ENCODE measurements at regions not wholly inside any gene's neighbourhood (a gene's known extent, or its start where the extent isn't known, plus 50 kb on each side); places are given as distances from the start of the nearest gene placed in this dataset.
"Not testable (repeated sequence)": the region's sequence is repeated elsewhere in the genome, so short reads cannot be mapped to it uniquely, and the experiment has no call there.

GRCh38 chr7:17020250-17020649 is 138.5 kb upstream of the AGR3 start:
- DNase-seq = no peak

DNA sequence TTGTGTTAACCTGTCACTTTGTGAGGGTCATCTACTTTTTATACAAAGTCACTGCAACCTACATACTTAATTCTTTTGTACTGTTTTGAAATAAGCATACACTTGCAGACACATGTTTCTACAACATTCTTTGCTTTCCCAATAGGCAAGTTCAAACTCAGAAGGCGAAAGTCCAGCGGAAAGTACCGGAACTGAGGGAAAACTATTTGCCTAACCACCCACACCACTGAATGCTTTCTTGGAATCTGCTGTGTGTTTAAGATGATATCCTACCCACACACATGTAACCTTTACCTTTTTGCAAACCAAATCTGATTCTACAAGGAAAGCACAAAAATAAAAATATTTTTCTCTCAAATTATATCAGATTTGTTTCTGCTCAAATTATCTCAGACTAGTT is 139.4 kb upstream of the AGR3 start:
- DNase-seq = no peak

GRCh38 chr7:17022920-17023319 is 141.1 kb upstream of the AGR3 start:
- DNase-seq = no peak

DNA sequence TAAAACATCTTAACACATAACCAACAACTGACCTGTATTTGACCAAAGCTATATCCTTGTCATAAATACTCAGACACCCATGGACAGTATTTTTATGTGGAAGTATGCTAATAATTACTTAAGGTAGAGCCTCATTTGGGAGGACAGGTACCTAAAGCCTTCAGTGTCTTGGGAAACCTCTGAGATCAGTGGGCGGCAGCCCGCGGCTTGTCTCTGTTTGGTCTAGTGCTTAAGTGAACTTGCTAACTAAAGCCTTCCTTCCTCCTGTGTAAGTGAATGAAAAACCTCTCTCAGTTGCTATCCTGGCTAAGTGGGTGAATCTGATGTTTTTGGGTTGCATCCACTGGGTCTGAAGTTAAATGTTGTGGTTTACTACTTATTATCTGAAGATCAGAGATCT is 144.5 kb upstream of the AGR3 start:
- DNase-seq = no peak

DNA sequence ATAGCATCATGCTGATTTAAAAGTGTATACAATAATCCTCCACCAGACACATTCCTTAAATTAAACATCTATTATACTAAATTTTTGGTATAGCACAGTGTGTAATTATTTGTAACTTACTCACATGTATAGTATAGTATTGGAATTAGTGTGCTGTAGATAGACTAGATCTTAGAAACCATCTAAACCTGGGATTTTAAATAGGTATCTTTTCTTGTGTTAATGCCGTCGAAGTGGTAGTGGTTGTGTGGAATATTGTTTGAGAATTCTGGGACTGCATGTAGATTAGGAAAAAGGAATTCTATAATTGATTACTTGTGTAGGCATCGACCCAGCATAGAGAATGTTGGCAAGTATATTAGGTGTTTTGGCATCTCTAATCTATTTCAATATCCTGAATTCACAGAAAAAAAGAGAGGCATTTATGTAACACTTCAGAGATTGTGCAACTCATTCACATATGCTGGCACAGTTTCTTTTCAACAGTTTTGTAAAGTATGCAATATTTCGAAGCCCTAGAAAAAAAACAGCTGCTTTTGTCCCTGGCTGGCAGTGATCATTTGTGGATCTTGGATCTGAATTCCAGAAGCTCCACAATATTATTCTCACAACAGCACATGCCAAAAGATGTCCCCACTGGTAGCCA is 145.5 kb upstream of the AGR3 start:
- DNase-seq = no peak

- no peak for DNase-seq
These were observed 146.0 kb upstream of the AGR3 start for GRCh38 chr7:17027789-17028152.

- DNase-seq = no peak
These were observed 147.4 kb upstream of the AGR3 start for GRCh38 chr7:17029150-17029549.

DNA sequence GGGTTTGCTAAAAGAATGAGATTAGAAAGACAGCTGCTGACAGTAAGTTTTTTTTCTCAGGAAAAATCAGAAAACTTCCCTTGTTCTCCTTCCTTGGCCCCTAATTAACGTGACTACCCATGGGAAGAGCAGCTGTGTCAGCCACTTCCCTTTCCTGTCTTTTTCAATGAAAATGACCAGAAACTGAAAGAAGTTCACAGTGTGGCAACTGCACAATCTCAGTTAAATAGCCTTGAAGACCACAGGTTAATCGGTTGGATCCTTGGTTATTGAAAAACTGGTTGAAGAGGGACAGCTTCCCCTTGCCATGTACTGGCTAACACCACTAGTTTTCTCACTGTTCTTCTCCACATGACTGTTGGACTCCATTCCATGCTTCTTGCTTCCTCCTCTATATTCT is 148.8 kb upstream of the AGR3 start:
- DNase-seq = no peak

GRCh38 chr7:17031906-17032551 is 150.2 kb upstream of the AGR3 start:
- DNase-seq = no peak

DNA sequence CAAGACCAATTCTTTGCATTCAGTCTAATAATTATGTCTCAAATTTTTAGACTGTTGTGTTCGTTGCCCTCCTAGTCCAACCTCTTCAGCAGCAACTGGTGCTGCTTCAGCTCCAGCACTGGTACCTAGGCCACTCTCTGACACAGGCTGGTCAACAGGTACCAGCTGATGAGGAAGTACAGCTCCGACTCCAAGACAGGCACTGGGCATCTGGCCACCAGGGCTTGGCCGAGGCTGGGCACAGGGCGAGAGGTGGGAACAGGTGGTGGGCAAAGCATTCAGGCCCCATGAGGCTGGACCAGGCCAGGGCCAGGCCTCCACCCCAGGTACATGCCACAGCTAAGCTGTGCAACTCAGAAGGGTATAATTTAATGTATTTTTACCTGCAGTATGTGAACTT is 151.5 kb upstream of the AGR3 start:
- no peak for DNase-seq

DNA sequence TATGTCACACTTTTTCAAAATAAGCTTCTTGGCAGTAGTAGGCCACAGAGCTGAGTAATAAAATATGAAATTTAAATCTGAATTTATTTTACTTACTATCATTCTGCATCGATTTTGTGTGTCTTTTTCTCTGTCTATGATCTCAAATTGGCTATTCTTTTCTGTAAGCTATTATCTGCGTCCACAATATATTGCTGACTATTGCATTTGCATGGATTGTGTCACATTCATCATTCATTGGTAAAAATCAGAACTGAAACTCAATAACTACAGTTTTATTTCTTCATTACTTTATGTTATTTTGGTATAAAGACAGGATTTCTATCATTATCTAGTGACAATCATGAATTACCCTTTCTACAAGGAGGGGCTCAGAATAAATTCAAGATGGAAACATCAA is 154.8 kb upstream of the AGR3 start:
- DNase-seq = no peak

GRCh38 chr7:17037356-17037755 is 155.6 kb upstream of the AGR3 start:
- no peak for DNase-seq

DNA sequence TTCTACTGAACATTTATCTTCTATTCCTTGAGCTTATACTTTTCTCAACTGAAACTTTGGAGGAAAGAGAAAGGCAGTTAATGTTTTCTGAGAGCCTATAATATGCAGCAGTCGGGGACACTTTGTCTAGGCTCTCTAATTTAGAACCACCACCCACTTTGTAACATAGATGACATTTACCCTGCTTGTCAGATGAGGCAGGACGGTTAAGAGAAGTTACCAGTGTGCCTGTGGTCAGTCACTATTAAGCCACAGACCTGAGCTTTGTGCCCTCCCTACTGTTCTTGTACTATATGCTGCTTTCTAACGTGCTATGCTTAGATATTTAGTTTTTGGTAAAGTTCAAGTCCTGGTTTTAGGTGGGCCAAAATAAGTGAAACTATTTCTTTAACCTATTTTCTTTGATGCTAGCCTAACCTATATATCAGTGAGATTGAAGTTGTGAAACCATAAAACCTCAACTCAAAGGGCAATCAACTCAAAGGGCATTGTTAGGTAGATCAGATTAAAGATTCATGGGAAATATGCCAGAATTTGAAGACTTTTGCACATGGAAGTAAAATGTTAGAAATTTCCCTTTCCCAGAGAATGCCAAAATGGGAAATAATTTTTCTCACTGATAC is 156.5 kb upstream of the AGR3 start:
- no peak for DNase-seq

- no peak for DNase-seq
These were observed 157.0 kb upstream of the AGR3 start for GRCh38 chr7:17038783-17039170.

DNA sequence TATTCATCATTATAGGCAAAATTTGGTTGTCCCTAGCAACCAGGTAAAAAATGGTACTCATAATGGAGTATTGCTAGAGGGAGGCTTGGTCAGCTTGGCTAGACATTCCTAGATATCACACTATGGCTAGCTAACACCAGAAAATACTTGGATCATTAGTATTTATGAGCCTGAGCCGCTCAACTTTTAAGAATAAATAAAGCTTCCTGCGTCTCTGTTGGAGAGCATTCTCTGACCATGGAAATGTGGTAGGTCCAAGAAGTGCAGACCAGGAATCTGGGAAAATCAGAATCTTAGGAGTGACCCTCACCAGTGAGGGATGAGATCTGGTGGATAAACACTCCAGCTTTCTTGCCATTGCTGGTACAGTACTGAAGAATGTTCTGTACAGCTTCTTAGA is 157.6 kb upstream of the AGR3 start:
- DNase-seq = no peak

GRCh38 chr7:17040716-17041115 is 158.9 kb upstream of the AGR3 start:
- DNase-seq = no peak

DNA sequence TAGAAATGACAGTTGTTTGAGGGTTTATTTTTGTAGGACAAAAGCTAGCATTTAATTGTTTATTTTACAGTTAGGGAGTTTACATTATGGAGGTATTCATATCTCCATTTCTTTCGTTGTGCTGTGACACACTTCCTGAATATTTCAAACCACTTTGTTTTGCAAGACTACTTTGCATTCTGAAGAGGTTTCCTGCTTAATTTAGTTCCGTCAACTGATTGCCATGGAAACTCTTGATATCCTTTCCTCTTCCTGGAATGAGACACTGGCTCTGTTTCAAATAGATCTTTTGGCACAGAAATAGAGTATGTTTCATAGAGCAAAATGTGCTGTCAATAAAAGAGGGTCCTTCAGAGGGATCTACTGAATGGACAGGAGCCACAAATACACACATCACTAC is 159.5 kb upstream of the AGR3 start:
- peak; percentile 56 for DNase-seq

GRCh38 chr7:17042211-17042610 is 160.4 kb upstream of the AGR3 start:
- DNase-seq = no peak

DNA sequence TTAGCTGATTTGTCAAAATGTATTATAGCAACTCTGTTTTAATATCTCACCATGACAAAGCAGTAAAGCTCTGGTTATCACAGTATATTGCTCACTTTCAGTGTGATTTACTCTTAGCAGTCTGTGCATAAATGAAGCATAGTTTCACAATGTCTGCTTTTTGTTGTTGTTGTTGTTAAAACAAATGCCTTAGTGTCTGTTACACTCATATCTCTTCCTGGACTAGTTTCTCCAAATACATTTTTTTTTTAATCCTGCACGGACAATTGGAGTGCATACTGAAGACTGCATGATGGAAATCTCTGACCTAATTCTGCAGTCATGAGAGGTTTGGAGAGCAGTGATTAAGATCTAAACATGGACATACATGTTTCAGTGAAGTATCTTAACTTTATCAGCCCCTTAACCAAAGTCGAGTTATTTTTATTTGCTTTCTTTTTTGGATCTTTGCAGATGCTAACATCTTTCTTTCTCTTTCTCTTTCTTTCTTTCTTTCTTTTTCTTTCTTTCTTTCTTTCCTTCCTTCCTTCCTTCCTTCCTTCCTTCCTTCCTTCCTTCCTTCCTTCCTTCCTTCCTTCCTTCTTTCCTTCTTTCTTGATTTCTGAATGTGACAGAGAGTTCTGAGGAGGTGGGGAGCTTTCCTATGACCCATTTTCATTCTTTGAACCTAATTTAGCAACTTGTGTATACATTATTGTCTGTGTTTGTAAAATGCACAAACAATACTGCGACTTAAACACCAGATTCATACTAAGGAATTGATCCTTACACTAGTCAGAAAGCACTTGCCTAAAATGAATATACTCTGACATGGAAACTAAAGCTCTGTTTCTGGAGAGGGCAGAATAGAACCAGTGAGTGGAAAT is 161.5 kb upstream of the AGR3 start:
- no peak for DNase-seq

DNA sequence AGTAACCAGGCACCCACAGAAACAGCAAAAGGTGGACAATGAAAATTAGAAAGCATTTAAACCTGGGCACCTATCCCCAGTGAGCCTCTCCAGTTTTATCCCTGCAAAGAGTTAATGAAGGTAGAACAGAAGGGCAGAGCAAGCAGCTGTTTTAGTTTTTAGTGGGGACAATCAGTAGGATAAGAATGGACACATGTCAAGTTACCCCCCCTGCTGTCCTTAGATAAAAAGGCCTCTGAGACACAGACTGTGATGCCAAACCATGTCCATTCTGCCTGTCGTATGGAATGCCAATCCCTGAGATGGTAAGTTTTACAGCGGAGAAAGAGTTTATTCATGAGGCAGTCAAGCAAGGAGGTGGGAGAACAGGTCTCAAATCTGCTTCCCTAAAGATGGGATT is 162.6 kb upstream of the AGR3 start:
- DNase-seq = no peak

DNA sequence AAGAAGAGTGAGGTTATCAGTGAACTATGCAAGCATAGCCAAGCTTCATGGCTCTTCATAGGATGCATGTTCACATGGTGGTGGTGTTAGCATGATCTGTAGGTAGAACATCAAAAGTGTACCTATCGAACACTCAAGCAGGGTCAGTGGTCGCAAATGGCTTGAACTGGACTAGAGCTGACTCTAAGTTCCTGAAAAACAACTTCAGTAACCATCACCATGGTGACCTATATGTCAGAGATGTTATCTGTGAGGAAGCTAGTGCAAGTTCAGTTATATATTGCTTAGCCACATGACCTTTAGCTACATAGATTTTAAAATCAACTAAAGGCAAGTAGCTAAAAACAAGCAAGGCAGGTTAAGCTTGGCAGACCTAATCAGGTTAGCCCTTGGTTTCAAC is 163.1 kb upstream of the AGR3 start:
- DNase-seq = no peak

DNA sequence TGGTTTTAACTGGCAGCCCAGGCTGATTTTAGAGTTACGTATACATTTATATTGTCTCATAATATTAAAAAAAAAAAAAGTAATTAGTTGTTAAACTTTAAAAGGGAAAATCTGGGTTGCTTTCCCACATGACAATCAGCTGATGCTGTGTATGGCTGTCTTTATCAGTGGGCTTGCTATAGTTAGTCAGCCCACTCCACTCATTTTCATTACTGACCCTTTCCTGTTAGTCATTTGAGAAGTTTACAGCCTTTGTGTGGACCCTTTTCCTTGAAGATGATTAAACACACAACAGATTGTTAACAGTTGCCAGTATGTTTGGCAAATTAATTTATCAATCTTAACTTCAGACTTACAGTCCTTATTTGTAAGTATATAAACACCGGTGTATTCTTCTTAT is 164.5 kb upstream of the AGR3 start:
- DNase-seq = no peak

DNA sequence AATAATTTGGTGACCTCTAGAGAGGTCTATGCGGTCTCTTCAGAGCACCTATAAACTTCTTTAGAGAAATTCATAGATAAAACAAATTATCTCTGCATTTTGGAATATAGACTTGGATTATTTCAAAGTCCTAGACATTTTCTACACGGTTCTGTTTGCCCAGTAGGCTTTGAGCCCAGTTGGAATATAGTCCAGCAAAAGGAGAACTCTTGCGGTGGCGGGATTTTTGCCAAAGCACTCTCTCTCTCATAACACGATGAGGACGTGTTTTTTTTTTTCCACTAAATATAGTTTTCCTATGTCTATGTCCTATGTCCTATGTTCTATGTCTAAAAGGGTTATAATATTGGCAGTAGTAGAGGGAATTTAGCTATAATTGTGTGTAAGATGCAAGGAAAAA is 164.9 kb upstream of the AGR3 start:
- DNase-seq = no peak

- not testable (repeated sequence) for DNase-seq
These were observed 171.4 kb upstream of the AGR3 start for GRCh38 chr7:17053164-17053563.

All from eye (tissue), 1 donor.